GDM1 (cell line): ENCODE measurements at regions not wholly inside any gene's neighbourhood (a gene's known extent, or its start where the extent isn't known, plus 50 kb on each side); places are given as distances from the start of the nearest gene placed in this dataset.
"Not testable (repeated sequence)": the region's sequence is repeated elsewhere in the genome, so short reads cannot be mapped to it uniquely, and the experiment has no call there.

Experiments used
- DNase-seq: peaks from one replicate; lab custom pipeline; 2025; lab: John Stamatoyannopoulos, UW

GRCh38 chr10:26355241-26355640 lies 82.9 kb upstream of the APBB1IP start:
- no peak for DNase-seq

- no peak for DNase-seq
Measured at GRCh38 chr10:26357203-26357602, 80.9 kb upstream of the APBB1IP start.

GRCh38 chr10:26358071-26358470 lies 80.1 kb upstream of the APBB1IP start:
- no peak for DNase-seq

DNA sequence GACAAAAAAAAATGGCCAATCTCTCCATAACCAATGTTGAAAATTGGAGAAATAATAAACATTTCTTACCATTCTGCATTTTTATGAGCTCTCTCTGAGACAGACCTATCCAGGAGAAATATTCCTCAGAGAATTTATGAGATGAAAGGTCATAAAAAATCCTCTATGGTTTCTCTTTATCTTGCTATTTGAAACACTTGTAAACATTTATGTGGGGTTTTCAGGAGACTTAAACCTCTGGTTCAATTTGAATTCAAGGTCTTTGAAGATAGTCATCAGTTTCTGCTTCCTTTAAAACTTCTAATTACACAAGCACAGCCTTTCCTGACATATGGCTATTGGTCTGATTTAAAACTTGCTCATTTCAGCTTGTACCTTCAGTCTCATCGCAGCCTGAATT lies 78.5 kb upstream of the APBB1IP start:
- no peak for DNase-seq

- no peak for DNase-seq
Measured at GRCh38 chr10:26361351-26361750, 76.8 kb upstream of the APBB1IP start.

DNA sequence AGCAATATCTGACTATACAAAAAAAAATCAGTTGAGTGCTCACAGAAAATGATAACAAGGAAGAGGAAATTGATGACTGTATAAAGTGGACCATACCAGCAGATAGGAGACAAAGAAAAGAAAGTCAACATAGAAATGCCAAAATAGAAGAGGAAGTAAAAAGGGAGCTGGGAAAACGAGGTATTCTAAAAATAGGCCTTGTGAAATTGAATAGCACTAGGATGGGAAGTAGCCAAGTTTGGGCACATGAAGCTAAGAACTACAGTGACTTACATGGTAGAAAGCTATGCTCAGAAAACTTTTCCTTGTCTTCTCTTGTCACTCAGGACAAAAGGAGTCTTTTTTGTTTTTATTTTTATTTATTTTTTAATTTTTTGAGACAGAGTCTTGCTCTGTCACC lies 76.2 kb upstream of the APBB1IP start:
- no peak for DNase-seq

DNA sequence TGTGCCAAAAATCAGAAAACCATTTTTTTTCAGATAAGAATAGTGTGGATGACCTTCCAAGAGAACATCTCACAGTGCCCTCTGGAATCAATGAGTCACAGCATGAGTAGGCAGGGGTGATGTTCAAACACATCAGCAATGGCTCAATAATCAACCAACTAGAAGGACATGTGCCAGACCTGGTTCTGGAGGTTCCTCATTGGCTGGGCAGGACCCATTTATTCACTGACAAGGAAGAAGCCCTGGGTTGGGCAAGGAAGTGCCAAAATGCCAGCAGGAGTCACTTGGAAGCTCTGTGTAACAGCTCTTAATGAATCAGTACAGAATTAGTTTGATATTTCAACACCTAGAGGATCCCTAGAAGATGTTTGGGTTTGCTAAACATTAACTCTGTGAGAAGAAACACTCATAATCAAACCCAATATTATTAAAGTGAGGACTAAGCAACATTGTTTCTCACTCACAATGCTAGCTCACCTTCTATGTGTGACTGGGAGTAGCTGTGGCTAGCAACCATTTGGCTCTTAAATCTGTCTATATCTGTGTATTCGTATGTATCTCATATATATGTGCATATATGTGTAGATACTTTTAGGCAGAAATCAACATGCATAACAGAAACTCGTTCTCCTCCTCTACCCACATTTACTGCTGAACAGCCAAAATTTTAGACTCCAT lies 72.3 kb upstream of the APBB1IP start:
- no peak for DNase-seq

- not testable (repeated sequence) for DNase-seq
Measured at GRCh38 chr10:26367035-26367434, 71.1 kb upstream of the APBB1IP start.

- DNase-seq = no peak
Measured at GRCh38 chr10:26367771-26368170, 70.4 kb upstream of the APBB1IP start.

GRCh38 chr10:26368463-26368862 lies 69.7 kb upstream of the APBB1IP start:
- DNase-seq = no peak

DNA sequence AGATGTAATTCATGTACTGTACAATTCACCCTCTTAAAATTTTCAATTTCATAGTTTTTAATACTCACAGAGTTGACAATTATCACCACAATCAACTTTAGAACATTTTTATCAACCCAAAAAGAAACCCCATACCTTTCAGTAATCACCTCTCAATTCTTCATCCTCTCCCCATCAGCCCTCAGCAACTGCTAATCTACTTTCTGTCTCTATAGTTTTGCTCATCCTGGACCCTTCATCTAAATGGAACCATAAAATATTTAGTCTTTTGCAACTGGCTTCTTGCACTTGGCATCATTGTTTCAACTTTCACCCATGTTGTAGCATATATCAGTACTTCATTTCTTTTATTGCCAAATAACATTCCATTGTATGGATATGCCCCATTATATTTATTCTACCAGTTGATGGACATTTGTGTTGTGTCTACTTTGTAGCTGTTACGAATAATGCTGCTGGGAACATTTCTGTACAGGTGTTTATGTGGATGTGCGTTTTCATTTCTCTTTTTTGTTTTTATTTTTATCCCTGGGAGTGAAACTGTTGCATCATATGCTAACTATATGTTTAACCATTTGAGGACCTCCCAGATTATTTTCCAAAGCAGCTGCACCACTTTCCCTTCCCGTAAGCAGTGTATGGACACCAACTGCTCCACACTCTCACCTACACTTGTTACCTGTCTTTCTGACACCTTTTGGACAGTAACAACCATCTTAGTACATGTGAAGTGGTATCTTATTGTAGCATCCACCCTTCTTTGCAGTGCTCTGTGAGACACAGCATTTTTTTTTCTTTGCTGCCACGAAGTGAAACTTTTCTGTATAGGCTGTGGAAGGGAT lies 65.4 kb upstream of the APBB1IP start:
- no peak for DNase-seq

DNA sequence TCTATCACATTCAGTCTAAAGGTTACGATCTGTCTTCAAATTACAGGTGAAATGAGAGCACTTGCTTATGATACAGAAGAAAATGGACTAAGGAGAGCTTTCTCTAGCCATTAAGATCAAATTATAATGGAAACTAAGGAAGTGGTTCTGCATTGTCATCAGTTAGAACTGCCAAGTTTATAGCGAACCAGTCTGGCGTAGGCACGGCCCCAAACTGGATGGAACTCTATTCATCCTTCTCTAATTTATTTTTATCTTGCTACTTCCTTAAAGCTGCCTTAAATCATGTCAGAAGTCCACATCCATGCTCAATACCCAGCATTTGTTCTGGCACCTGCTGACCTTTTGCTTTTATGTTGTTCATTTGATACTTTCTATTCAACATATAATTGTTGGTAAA lies 63.7 kb upstream of the APBB1IP start:
- peak; percentile 21 for DNase-seq

DNA sequence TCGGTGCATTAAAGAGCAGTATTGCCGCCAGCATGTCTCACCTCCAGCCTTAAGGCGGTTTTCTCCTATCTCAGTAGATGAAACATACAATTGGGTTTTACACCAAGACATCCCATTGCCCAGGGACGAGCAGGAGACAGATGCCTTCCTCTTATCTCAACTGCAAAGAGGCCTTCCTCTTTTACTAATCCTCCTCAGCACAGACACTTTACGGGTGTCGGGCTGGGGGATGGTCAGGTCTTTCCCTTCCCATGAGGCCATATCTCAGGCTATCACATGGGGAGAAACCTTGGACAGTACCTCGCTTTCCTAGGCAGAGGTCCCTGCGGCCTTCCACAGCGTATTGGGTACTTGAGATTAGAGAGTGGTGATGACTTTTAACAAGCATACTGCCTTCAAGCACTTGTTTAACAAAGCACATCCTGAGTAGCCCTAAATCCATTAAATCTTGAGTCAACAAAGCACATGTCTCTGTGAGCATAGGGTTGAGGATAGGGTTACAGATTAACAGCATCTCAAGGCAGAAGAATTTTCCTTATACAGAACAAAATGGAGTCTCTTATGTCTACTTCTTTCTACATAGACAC lies 60.8 kb upstream of the APBB1IP start:
- not testable (repeated sequence) for DNase-seq

DNA sequence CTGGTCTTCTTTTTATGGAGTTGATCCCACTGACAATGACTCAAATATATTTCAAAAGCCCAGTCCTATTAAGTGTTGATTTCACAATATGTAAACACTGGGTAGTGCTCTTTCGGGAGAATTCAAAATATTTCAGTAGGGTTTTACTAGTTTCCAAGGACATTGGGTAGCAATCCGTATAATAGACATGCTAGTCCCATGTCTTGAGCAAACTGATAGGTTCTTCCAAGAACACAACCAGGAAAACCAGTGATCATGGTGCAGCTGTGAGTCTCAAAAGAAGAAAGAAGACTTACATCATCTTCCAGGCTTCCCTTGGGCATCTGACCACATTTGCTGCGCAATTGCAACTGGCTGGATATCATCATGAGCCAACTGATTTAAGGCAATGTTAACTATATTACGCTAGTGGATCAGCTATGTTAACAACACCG lies 59.3 kb upstream of the APBB1IP start:
- DNase-seq = no peak

DNA sequence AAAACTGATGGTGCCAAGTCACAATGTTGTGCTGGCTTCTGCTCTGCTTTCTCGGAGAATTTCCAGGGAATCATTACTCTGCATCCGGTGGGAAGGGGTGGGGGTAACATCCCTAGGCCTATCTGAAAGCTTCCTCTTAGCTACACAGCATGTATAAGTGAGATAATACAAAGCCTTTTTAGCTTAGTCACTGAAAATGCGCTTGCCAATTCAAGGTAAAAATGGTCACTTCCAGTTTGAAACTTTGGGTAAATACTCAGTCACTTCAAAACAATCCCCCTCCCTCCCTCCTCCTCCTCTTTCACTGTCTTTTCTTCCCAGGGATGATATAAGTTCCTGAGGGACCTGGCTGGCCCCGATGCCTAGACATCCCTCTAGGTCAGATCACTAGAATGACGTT lies 57.3 kb upstream of the APBB1IP start:
- DNase-seq = no peak

DNA sequence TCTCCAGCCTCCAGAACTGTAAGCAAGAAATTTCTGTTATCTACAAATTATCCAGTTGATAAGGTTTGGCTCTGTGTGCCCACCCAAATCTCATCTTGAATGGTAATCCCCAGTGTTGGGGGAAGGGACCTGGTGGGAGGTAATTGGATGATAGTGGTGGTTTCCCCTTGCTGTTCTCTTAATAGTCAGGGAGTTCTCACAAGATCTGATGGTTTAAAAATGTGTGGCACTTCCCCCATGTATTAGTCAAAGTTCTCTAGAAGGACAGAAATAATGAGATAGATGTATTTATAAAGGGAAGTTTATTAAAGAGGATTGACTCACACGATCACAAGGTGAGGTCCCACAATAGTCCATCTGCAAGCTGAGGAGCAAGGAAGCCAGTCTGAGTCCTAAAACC lies 56.2 kb upstream of the APBB1IP start:
- DNase-seq = no peak

DNA sequence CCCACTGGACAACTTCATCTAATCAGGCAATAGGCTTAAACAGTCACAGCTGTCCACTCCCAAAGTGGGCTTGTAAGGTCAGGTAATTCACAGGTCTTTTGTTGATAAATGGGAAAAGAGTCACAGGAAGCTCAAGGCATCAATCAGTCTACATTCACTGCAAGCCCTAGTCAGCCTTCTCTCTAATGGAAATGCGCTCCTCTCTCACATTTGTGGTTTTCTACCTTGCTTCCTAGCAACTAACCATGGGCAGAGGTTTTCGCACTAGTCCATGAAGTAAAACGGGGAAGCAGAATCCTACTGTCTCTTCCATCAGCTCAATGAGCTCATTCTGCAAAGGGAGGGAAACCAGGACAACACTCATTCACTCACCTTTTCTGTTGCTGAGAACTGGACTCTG lies 53.5 kb upstream of the APBB1IP start:
- no peak for DNase-seq

DNA sequence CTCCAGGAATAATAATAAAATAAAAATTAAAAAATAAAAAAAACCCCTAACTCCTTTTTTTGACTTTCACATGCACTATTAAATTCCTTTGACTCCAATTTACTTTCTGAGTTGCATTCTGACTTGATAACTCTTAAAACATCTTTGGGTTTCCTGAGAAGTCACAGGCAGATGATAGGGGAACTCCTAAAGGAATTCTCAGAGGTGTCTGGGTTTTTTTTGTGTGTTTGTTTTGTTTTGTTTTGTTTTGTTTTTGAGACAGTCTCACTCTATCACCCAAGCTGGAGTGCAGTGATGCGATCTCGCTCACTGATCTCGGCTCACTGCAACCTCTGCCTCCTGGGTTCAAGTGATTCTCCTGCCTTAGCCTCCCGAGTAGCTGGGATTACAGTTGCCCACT lies 52.7 kb upstream of the APBB1IP start:
- no peak for DNase-seq

DNA sequence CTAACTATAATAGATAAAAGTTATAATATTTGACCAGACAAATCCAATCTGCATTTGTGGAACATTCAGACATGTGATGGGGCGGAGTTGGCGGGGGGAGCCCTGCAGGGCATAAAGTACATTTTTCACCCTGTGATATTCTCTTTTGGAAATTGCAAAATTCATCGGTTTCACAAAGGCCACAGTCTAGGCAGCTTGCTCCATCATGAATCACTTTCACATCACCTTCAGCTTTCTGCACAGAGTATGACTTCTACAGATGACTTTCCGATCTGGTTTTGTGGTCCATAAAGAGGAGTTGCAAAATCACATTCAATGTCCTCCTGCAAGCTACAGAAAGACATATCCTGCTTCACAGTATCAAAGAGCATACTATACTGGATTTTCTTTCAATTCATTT lies 51.4 kb upstream of the APBB1IP start:
- no peak for DNase-seq
